HEK293T (cell line): ENCODE measurements at regions not wholly inside any gene's neighbourhood (a gene's known extent, or its start where the extent isn't known, plus 50 kb on each side); places are given as distances from the start of the nearest gene placed in this dataset.

ENCODE experiments used
- CTBP1 ChIP-seq: fragments of 450-650 bp; IDR thresholded peaks from 2 replicates; pipeline ENCODE4 v1.6.1; 2016; ENCODE audit warnings: borderline replicate concordance
- SP1 ChIP-seq: fragments of 450-650 bp; IDR thresholded peaks from 2 replicates; pipeline ENCODE4 v1.6.1; 2017

GRCh38 chr10:131420867-131421266, 109.3 kb upstream of the TCERG1L start:
- TF ChIP-seq CTBP1 (no peak), SP1 (no peak)
